Globus pallidus (tissue), 1 donor: ENCODE measurements at regions not wholly inside any gene's neighbourhood (a gene's known extent, or its start where the extent isn't known, plus 50 kb on each side); places are given as distances from the start of the nearest gene placed in this dataset.
"Not testable (repeated sequence)": the region's sequence is repeated elsewhere in the genome, so short reads cannot be mapped to it uniquely, and the experiment has no call there.

Source experiments
- DNase-seq: peaks from one replicate; pipeline ENCODE4 v3.0.0-alpha.2; 2015; ENCODE audit warnings: low spot score

- DNase-seq, result no peak
Observed at GRCh38 chr6:28585335-28585734, 59.7 kb downstream of the GPX5 start.

DNA sequence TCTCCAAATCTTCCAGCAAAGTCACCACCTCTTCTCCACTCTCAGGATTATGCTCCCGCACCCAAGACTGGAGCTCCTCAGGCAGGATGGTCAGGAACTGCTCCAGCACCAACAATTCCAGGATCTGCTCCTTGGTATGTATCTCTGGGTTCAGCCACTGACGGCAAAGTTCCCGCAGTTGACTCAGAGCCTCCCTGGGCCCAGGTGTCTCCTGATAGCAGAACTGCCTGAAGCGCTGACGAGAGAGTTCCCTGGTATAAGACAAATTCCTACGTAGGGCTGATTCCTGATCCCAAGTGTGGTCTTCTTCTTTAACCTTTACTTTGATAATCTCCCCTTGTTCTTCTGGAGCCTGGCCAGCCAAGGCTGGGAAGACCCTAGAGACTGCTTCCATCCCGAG, 60.6 kb downstream of the GPX5 start:
- no peak for DNase-seq

- no peak for DNase-seq
Observed at GRCh38 chr6:28586962-28587745, 61.5 kb downstream of the GPX5 start.

GRCh38 chr6:28587746-28588075, 62.0 kb downstream of the GPX5 start:
- no peak for DNase-seq

DNA sequence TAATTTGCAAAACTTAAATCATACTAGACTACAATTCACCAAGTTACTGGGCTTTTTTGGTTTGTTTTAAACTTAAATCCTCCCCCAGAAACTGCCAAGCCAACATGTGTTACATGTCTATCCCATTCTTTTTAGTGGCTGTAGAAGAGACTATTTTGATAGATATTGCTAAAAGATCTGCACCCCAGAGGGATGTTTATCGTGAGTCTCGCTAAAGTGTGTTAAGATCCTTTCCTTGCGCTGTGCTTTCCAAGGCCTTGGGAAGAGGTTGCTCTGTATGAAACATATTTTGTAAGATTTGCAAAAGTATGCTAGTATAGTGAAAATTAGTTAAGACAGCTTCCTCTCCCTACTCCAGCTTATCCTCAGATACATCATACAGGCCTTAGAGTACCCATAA, 63.0 kb downstream of the GPX5 start:
- DNase-seq, result no peak

DNA sequence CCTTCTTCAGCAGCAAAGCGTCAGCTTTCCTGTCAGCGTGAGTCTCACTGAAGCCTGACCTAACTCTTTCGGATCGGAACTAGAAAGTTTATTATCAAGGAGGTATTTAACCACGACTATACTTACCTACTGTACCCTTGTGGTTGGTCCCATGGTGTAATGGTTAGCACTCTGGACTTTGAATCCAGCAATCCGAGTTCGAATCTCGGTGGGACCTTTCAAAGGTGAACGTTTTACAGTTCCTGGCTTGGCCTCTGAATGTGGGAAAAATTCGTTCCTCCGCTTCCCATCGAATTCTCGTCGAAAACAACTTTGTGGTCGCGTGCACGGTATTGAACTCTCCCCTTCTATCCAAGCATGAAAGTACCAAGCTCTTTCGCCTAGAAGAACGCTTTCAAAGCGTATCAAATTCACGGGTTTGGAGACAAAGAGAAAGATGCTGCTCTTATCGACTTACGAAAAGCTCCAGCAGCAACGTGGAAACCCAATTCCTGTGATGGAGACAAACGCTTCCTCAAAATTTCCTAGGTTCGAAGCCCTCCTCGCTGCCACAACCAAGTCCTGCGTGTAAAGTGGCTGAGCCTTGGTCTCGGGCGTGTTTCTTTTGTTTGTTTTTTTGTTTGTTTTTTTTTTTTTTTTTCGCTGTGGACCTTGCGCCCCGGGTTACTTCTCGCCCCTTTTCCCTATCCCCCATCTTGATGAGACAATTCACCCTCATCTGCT, 63.7 kb downstream of the GPX5 start:
- DNase-seq, result no peak

DNA sequence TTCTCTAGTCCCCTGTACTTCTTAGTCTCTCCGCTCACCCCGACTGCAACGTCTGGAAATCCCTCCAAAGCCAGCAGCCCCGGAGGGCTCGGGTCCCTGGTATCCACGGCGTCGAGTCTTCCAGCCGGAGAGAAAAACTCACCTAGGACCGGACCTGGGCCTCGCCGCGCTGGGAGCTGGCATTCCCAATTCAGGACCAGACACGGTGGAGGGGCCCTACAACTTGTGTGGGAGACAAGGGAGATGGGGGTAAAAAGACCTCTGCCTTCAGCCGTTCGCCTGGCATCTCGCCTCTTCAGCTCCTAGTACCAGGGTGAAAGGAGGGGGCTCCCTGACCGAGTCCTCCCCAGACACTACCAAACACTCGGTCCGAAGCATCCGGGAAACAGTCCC, 64.3 kb downstream of the GPX5 start:
- DNase-seq, result no peak

DNA sequence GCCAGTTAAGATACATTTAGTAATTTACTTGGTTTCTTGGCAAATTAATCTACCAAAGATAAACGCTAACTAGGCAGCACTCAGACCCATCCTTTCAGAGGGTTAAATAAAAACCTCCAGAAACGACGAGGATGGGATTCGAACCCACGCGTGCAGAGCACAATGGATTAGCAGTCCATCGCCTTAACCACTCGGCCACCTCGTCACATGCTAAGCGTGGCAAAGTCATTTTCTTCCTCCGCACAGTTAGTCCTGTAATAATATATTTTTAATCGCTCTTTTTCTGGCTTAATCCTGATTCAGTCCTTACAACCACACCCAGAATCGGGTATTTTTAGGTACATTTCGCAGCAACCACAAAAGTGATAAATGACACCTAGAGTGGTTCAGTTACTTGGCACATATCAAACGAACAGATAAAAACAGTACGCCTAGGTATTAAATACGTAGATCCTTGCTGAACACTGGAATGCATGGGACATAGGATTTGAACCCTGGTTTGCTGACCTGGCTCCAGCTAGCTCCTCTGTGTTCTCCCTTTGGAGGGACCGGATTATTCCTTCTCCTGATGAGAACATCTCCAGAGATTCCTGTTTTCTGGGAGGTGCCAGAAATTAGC, 71.6 kb downstream of the GPX5 start:
- no peak for DNase-seq

DNA sequence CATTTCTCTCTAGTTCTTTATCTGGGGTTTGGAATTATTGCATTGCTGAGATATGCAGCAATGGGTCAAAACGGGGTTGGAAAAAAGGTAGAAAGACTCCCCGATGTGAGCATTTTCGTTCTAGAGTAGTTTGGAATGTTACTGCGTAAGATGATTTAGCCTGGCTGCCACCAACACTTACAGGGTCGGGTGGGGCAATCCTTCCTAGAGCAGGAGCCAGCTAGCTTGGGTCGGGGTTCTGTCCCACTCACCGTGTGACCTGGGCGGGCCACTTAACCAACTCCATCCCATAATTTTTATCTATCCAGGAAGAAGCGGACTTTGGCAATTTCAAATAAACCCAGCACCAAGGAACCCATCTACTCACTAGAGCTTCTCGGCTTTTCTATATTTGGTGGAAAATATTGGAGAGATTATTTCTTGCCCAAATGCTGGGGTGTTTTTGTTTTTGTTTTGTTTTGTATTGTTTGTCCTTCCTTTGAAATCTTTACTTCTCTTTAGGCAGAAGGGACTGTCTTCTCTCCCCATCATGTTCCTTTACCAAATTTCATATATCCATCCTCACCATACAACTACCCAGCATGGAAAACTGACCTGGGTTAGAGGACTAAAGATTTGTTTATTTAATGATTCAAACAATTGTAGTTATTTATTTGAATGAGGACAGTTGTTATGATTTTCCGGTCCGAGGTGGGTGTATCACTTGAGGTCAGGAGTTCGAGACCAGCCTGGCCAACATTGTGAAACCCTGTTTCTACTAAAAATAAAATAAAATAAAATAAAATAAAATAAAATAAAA, 72.4 kb downstream of the GPX5 start:
- no peak for DNase-seq

DNA sequence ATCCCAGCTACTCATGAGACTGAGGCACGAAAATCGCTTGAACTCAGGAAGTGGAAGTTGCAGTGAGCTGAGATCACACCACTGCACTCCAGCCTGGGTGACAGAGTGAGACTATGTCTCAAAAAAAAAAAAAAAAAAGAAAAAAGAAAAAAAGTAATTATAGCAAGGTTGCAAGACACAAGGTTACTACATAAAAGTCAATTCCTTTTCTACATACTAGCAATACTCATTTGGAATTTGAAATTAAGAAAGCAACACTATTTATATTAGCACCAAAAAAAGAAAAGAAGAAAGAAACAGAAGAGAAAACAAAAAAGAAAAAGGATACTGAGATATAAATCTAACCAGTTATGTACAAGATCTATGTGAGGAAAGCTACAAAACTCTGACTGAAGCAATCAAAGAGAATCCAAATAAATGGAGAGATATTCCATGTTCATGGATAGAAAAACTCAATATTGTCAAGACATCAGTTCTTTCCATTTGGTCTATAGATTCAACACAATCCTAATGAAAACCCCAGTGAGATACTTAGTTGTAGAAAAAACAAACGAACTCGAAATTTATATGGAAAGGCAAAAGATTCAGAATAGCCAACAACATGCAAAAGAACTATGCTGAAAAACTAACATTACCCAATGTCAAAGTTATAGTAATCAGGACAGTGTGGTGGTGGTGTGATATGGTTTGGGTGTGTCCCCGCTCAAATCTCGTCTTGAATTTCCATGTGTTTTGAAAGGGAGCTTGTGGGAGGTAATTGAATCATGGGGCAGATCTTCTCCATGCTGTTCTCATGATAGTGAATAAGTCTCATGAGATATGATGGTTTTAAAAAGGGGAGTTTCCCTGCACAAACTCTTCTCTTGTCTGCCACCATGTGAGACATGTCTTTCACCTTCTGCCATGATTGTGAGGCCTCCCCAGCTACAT, 73.3 kb downstream of the GPX5 start:
- no peak for DNase-seq

GRCh38 chr6:28600245-28600644, 74.6 kb downstream of the GPX5 start:
- no peak for DNase-seq

- no peak for DNase-seq
Observed at GRCh38 chr6:28603891-28604290, 78.2 kb downstream of the GPX5 start.

DNA sequence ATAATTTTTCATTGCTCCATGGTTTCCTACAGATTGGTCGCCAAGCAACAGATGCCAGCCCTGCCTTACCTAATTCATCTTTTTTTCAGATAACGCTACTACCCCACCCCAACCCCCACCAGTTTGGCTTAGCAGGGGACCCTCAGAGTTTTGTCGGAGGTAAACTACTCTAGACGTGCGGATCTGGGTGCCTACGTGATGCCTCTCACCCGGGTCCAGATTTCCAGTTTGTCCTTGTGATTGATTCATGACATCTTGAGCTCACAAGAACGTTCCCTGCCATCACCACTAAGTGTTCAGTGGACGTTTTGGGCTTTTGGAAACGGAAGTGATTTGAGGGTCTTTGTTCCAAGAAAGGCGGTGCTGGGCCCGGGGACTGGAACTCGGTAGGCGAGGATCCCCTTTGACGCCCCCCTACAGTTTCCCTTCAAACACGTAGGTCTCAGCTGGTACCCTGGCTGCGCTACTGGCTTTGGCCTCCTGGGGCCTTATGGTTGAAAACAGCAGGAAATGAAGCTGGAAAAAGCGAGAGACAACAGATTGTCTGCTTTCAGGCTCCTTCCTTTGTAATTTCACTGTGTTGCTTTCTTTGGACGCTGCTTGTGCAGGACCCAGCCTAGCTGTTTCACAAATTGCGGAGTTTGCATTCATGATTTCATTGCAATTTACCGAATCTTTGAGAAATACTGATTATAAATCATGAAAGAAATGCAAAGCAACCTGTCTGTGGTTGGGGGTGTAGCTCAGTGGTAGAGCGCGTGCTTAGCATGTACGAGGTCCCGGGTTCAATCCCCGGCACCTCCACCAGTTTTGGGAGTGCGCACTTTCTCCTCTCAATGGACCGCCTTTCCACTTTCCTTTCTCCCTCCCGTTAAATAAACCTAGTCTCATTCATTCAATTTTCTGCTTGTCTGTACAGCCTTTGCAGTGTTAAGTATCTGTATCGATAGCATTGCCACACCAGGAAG, 81.0 kb downstream of the GPX5 start:
- no peak for DNase-seq

GRCh38 chr6:28607990-28608389, 82.3 kb downstream of the GPX5 start:
- no peak for DNase-seq

GRCh38 chr6:28609672-28610071, 84.0 kb downstream of the GPX5 start:
- no peak for DNase-seq

DNA sequence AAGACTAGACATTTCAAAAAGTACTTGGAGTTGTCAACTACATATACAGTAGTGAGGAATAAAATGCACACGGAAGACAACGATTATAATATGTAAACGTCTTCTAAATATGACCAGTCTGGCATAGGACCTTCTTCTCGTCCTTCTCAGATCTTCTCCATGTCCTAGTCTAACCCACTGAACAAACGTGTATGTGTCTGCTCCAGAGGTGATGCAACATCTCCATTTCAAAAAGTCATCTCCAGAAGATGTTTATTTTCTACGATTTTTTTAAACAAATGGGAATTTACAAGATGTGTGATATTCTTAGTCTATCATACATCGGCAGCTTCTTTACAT, 89.9 kb downstream of the GPX5 start:
- no peak for DNase-seq

- no peak for DNase-seq
Observed at GRCh38 chr6:28615955-28616747, 90.5 kb downstream of the GPX5 start.

- no peak for DNase-seq
Observed at GRCh38 chr6:28618898-28619555, 93.3 kb downstream of the GPX5 start.

DNA sequence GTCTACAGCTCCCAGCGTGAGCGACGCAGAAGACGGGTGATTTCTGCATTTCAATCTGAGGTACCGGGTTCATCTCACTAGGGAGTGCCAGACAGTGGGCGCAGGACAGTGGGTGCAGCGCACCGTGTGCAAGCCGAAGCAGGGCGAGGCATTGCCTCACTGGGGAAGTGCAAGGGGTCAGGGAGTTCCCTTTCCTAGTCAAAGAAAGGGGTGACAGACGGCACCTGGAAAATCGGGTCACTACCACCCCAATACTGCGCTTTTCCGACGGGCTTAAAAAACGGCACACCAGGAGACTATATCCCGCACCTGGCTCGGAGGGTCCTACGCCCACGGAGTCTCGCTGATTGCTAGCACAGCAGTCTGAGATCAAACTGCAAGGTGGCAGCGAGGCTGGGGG, 95.6 kb downstream of the GPX5 start:
- DNase-seq, result not testable (repeated sequence)
